HG02970 (cell line): ENCODE measurements at regions not wholly inside any gene's neighbourhood (a gene's known extent, or its start where the extent isn't known, plus 50 kb on each side); places are given as distances from the start of the nearest gene placed in this dataset.

Source experiments
- ATAC-seq: cut with Tn5 transposase; IDR thresholded peaks from one replicate; pipeline ENCODE4 v1.9.1; 2021; ENCODE audit warnings: mild to moderate bottlenecking, moderate library complexity, moderate number of reproducible peaks; ENCODE audit not compliant: unreplicated experiment, low FRiP score

- ATAC-seq = no peak
Measured at GRCh38 chrX:40202456-40202855, 104.7 kb upstream of the BCOR start.

- ATAC-seq = no peak
Measured at GRCh38 chrX:40201329-40201885, 103.6 kb upstream of the BCOR start.

- no peak for ATAC-seq
Measured at GRCh38 chrX:40199704-40200103, 101.9 kb upstream of the BCOR start.

GRCh38 chrX:40197071-40197470, 99.3 kb upstream of the BCOR start:
- no peak for ATAC-seq

GRCh38 chrX:40195368-40195767, 97.6 kb upstream of the BCOR start:
- ATAC-seq = no peak

- no peak for ATAC-seq
Measured at GRCh38 chrX:40192196-40192595, 94.4 kb upstream of the BCOR start.

GRCh38 chrX:40189637-40190036, 91.9 kb upstream of the BCOR start:
- no peak for ATAC-seq

- no peak for ATAC-seq
Measured at GRCh38 chrX:40188573-40189417, 91.0 kb upstream of the BCOR start.

GRCh38 chrX:40184968-40185367, 87.2 kb upstream of the BCOR start:
- ATAC-seq = no peak

GRCh38 chrX:40182615-40183014, 84.9 kb upstream of the BCOR start:
- ATAC-seq = no peak

GRCh38 chrX:40182095-40182494, 84.3 kb upstream of the BCOR start:
- no peak for ATAC-seq

- no peak for ATAC-seq
Measured at GRCh38 chrX:40179283-40179682, 81.5 kb upstream of the BCOR start.

- no peak for ATAC-seq
Measured at GRCh38 chrX:40177942-40178715, 80.4 kb upstream of the BCOR start.

- ATAC-seq = no peak
Measured at GRCh38 chrX:40177489-40177888, 79.7 kb upstream of the BCOR start.

- ATAC-seq = no peak
Measured at GRCh38 chrX:40177117-40177430, 79.3 kb upstream of the BCOR start.

- no peak for ATAC-seq
Measured at GRCh38 chrX:40176351-40177116, 78.8 kb upstream of the BCOR start.

- ATAC-seq = no peak
Measured at GRCh38 chrX:40175511-40176350, 78.0 kb upstream of the BCOR start.

GRCh38 chrX:40174854-40175510, 77.2 kb upstream of the BCOR start:
- no peak for ATAC-seq

GRCh38 chrX:40174001-40174853, 76.5 kb upstream of the BCOR start:
- no peak for ATAC-seq
